Memory B cell (primary cell): ENCODE measurements at regions not wholly inside any gene's neighbourhood (a gene's known extent, or its start where the extent isn't known, plus 50 kb on each side); places are given as distances from the start of the nearest gene placed in this dataset.
"Not testable (repeated sequence)": the region's sequence is repeated elsewhere in the genome, so short reads cannot be mapped to it uniquely, and the experiment has no call there.

Source experiments
- ATAC-seq: fragments of 150-1000 bp; cut with Tn5 transposase; 2 replicates; pipeline ENCODE4 v1.10.0; 2021; ENCODE audit warnings: low read depth, mild to moderate bottlenecking, moderate library complexity
- DNase-seq, 2 donors: peaks; one replicate each; pipeline ENCODE4 v3.0.0; 2022; ENCODE audit warnings: low spot score in 2 of 2
- H3K27ac Mint-ChIP-seq: one replicate; pipeline ENCODE4 v1.8.0; 2022; ENCODE audit warnings: mild to moderate bottlenecking, moderate library complexity, mixed read lengths
- H3K27me3 Mint-ChIP-seq: one replicate; pipeline ENCODE4 v1.8.0; 2022; ENCODE audit warnings: mixed read lengths
- H3K36me3 Mint-ChIP-seq: one replicate; pipeline ENCODE4 v1.8.0; 2022; ENCODE audit warnings: mild to moderate bottlenecking, mixed read lengths
- H3K4me1 Mint-ChIP-seq: one replicate; pipeline ENCODE4 v1.8.0; 2022; ENCODE audit warnings: mixed read lengths
- H3K4me3 Mint-ChIP-seq: one replicate; pipeline ENCODE4 v1.8.0; 2022; ENCODE audit warnings: mild to moderate bottlenecking, moderate library complexity, mixed read lengths
- H3K9me3 Mint-ChIP-seq: one replicate; pipeline ENCODE4 v1.8.0; 2022; ENCODE audit warnings: mixed read lengths

DNA sequence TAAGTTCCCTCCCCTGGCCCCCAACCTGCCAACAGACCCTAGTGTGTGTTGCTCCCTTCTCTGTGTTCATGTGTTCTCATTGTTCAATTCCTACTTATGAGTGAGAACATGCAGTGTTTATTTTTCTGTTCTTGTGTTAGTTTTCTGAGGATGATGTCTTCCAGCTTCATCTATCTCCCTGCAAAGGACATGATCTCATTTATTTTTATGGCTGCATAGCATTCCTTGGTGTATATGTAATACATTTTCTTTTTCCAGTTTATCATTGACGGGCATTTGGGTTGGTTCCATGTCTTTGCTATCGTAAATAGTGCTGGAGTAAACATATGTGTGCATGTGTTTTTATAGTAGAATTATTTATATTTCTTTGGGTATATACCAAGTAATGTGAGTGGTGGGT is 602.2 kb downstream of the DSC3 start:
- ATAC-seq = no peak
- Mint-ChIP-seq H3K9me3 (peaks cover 2% of the 10 kb centered on the region), H3K36me3 (no peaks in the 10 kb centered on the region), H3K27me3 (no peaks in the 10 kb centered on the region), H3K4me1 (no peaks in the 10 kb centered on the region), H3K27ac (no peak overlapping the region), H3K4me3 (no peak overlapping the region)
- no peak for DNase-seq

GRCh38 chr18:30439174-30439573 is 603.4 kb downstream of the DSC3 start:
- peaks cover 2% of the 10 kb centered on the region for H3K9me3 Mint-ChIP-seq
- no peak overlapping the region for H3K27ac Mint-ChIP-seq
- H3K4me3 Mint-ChIP-seq = no peak overlapping the region
- no peaks in the 10 kb centered on the region for H3K4me1 Mint-ChIP-seq
- no peaks in the 10 kb centered on the region for H3K36me3 Mint-ChIP-seq
- ATAC-seq = no peak
- no peaks in the 10 kb centered on the region for H3K27me3 Mint-ChIP-seq
- DNase-seq = no peak

GRCh38 chr18:30432349-30432748 is 610.2 kb downstream of the DSC3 start:
- no peak overlapping the region for H3K27ac Mint-ChIP-seq
- H3K4me1 Mint-ChIP-seq = no peaks in the 10 kb centered on the region
- no peaks in the 10 kb centered on the region for H3K27me3 Mint-ChIP-seq
- DNase-seq (no peak), ATAC-seq (no peak)
- H3K36me3 Mint-ChIP-seq = no peaks in the 10 kb centered on the region
- H3K9me3 Mint-ChIP-seq = peaks cover 10% of the 10 kb centered on the region
- no peak overlapping the region for H3K4me3 Mint-ChIP-seq

DNA sequence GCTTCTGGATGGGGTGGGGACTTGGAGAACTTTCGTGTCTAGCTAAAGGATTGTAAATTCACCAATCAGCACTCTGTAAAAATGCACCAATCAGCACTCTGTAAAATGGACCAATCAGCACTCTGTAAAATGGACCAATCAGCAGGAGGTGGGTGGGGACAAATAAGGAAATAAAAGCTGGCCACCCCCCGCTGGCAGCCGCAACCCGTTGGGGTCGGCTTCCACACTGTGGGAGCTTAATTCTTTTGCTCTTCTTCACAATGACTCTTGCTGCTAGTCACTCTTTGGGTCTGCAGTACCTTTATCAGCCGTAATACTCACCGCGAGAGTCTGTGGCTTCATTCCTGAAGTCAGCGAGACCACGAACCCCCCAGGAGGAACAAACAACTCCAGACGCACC is 623.1 kb downstream of the DSC3 start:
- not testable (repeated sequence) for H3K9me3 Mint-ChIP-seq, H3K27me3 Mint-ChIP-seq, ATAC-seq, H3K36me3 Mint-ChIP-seq, DNase-seq, H3K4me3 Mint-ChIP-seq, H3K27ac Mint-ChIP-seq, H3K4me1 Mint-ChIP-seq

DNA sequence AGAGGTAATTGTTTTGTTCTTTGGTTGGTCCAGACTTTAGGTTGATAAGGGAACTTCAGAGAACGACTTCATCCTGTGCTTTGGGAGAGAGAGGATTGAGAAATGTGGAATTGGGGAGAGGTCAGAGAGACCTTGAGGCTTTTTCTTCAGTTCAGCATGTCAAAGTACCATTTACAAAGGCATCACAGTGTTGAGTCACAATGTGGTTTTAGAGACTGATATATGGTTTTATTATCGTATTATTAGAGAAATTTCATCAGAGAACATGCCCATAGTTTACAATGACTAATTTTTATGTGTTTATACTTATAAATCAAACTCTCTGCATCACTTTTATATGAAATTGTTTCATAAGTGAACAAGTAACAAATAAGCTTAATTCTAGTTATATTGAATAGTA is 626.6 kb downstream of the DSC3 start:
- Mint-ChIP-seq H3K4me1 (no peaks in the 10 kb centered on the region), H3K27ac (no peak overlapping the region), H3K9me3 (peaks cover 8% of the 10 kb centered on the region), H3K27me3 (no peaks in the 10 kb centered on the region), H3K36me3 (no peaks in the 10 kb centered on the region), H3K4me3 (no peak overlapping the region)
- no peak for DNase-seq
- ATAC-seq = no peak

GRCh38 chr18:30409120-30409519 is 633.4 kb downstream of the DSC3 start:
- ATAC-seq = no peak

DNA sequence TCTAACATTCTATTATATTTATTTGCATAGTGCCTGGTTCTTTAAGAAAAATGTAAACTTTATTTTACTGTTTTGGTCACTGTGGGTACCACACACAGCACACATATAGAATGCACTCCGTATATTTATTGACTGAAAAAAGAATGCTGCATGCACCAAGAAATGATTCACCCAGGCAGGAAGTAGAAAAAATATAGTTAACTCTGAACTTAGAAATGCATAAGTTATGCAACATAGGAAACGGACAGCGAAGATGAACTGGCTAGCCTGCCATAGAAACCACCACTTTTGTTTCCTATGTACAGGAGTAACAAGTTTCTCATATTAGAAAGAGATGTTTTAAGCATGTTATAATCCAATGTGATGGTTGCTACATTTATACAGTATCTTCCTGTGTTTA is 635.8 kb downstream of the DSC3 start:
- Mint-ChIP-seq H3K4me1 (no peaks in the 10 kb centered on the region), H3K36me3 (no peaks in the 10 kb centered on the region), H3K27ac (no peak overlapping the region)

More at GRCh38 chr18:30409120-30409519, 633.4 kb downstream of the DSC3 start:
- DNase-seq = no peak
- Mint-ChIP-seq H3K9me3 (peaks cover 5% of the 10 kb centered on the region), H3K4me3 (no peak overlapping the region), H3K36me3 (no peaks in the 10 kb centered on the region), H3K4me1 (no peaks in the 10 kb centered on the region), H3K27ac (no peak overlapping the region), H3K27me3 (no peaks in the 10 kb centered on the region)

DNA sequence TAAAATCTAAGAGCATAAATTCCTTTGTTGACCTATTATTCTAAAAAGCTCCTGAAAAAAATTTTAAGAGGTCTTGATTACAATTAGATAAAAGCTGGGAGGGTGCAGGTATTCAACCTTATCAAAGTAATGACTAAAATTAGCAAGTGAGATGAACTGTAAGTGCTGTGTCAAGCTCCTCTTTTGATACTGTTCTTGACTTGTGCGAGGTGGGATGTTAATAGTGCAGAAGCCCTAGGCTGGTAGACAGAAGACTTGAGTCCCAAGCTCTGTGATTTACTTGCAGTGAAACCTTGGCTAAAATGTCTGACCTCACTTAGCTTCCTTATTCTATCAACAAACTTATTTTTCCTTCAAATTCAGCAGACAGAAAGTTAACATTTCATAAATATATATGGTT is 637.5 kb downstream of the DSC3 start:
- Mint-ChIP-seq H3K27ac (no peak overlapping the region), H3K27me3 (no peaks in the 10 kb centered on the region), H3K4me3 (no peak overlapping the region), H3K36me3 (no peaks in the 10 kb centered on the region), H3K9me3 (peaks cover 3% of the 10 kb centered on the region), H3K4me1 (no peaks in the 10 kb centered on the region)
- no peak for DNase-seq
- ATAC-seq = no peak

More for the DNA sequence above, 635.8 kb downstream of the DSC3 start:
- Mint-ChIP-seq H3K9me3 (peaks cover 5% of the 10 kb centered on the region), H3K4me3 (no peak overlapping the region), H3K27me3 (no peaks in the 10 kb centered on the region)
- ATAC-seq (no peak), DNase-seq (no peak)

DNA sequence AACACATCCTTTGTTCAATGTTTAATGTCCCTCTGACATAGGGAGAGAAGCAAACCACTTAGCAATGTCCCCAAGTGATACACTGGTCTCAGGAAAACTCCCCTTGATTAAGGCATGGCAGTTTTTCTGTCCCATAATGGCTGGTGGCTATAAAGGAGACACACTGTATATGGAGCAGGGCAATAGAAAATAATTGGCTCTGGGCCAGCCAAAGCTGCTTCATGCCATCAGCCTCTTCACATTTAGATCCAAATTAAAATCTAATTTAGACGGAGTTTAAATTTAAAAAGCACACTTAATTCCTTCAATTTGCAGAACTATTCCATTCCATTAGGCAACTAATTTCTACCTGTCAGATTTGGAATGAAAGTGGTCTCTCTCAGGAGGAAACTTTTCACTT is 638.1 kb downstream of the DSC3 start:
- H3K9me3 Mint-ChIP-seq = peaks cover 2% of the 10 kb centered on the region
- DNase-seq = no peak
- no peaks in the 10 kb centered on the region for H3K4me1 Mint-ChIP-seq

GRCh38 chr18:30403278-30403677 is 639.3 kb downstream of the DSC3 start:
- no peaks in the 10 kb centered on the region for H3K36me3 Mint-ChIP-seq

More for the DNA sequence above, 638.1 kb downstream of the DSC3 start:
- ATAC-seq = no peak
- Mint-ChIP-seq H3K4me3 (no peak overlapping the region), H3K36me3 (no peaks in the 10 kb centered on the region), H3K27me3 (no peaks in the 10 kb centered on the region), H3K27ac (no peak overlapping the region)

GRCh38 chr18:30387401-30387800 is 655.1 kb downstream of the DSC3 start:
- Mint-ChIP-seq H3K9me3 (peaks cover 3% of the 10 kb centered on the region), H3K4me1 (no peaks in the 10 kb centered on the region), H3K4me3 (no peak overlapping the region), H3K27me3 (no peaks in the 10 kb centered on the region), H3K36me3 (no peaks in the 10 kb centered on the region), H3K27ac (no peak overlapping the region)
- DNase-seq (no peak), ATAC-seq (no peak)

More at GRCh38 chr18:30403278-30403677, 639.3 kb downstream of the DSC3 start:
- no peak overlapping the region for H3K4me3 Mint-ChIP-seq
- no peak overlapping the region for H3K27ac Mint-ChIP-seq
- no peak for DNase-seq
- H3K9me3 Mint-ChIP-seq = peaks cover 2% of the 10 kb centered on the region
- no peaks in the 10 kb centered on the region for H3K27me3 Mint-ChIP-seq
- H3K4me1 Mint-ChIP-seq = no peaks in the 10 kb centered on the region
- no peak for ATAC-seq

GRCh38 chr18:30386624-30387023 is 655.9 kb downstream of the DSC3 start:
- Mint-ChIP-seq H3K27ac (no peak overlapping the region), H3K4me3 (no peak overlapping the region), H3K4me1 (no peaks in the 10 kb centered on the region)

GRCh38 chr18:30385684-30386083 is 656.9 kb downstream of the DSC3 start:
- Mint-ChIP-seq H3K36me3 (no peaks in the 10 kb centered on the region), H3K27me3 (no peaks in the 10 kb centered on the region), H3K27ac (no peak overlapping the region), H3K4me1 (no peaks in the 10 kb centered on the region), H3K4me3 (no peak overlapping the region), H3K9me3 (peaks cover 5% of the 10 kb centered on the region)
- DNase-seq (no peak), ATAC-seq (no peak)

More at GRCh38 chr18:30386624-30387023, 655.9 kb downstream of the DSC3 start:
- Mint-ChIP-seq H3K27me3 (no peaks in the 10 kb centered on the region), H3K9me3 (peaks cover 3% of the 10 kb centered on the region), H3K36me3 (no peaks in the 10 kb centered on the region)
- ATAC-seq (no peak), DNase-seq (no peak)

DNA sequence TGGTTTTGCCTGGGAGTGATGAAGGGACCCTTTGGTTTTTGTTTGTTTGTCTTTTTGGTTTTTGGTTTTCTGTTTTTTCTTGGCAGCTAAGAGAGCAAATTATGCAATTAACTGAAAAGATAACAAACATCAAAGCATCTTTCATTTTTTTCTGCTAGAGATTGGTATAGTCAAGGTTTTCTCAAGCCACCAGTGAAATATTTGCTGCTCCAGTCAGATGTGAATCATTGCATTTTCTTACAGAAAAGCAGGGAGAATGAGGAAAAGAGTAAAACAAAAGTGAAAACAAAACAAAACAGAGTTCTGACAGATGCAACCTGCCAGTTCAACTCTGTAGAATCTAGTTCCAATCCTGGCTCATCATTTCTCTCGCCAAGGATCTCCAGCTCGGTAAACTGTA is 660.7 kb downstream of the DSC3 start:
- H3K36me3 Mint-ChIP-seq = no peaks in the 10 kb centered on the region
- H3K4me3 Mint-ChIP-seq = no peak overlapping the region
- no peaks in the 10 kb centered on the region for H3K4me1 Mint-ChIP-seq
- H3K27me3 Mint-ChIP-seq = no peaks in the 10 kb centered on the region
- no peak overlapping the region for H3K27ac Mint-ChIP-seq
- peaks cover 9% of the 10 kb centered on the region for H3K9me3 Mint-ChIP-seq
- ATAC-seq (no peak), DNase-seq (no peak)

GRCh38 chr18:30378097-30378496 is 664.4 kb downstream of the DSC3 start:
- peaks cover 9% of the 10 kb centered on the region for H3K9me3 Mint-ChIP-seq
- ATAC-seq (no peak), DNase-seq (no peak)
- H3K36me3 Mint-ChIP-seq = no peaks in the 10 kb centered on the region
- no peak overlapping the region for H3K4me3 Mint-ChIP-seq
- H3K27ac Mint-ChIP-seq = no peak overlapping the region
- no peaks in the 10 kb centered on the region for H3K4me1 Mint-ChIP-seq
- H3K27me3 Mint-ChIP-seq = no peaks in the 10 kb centered on the region
